GM12891 (cell line): ENCODE measurements at regions not wholly inside any gene's neighbourhood (a gene's known extent, or its start where the extent isn't known, plus 50 kb on each side); places are given as distances from the start of the nearest gene placed in this dataset.
"Not testable (repeated sequence)": the region's sequence is repeated elsewhere in the genome, so short reads cannot be mapped to it uniquely, and the experiment has no call there.

Experiments
- DNase-seq: peaks from one replicate; pipeline ENCODE4 v3.0.0; 2011; ENCODE audit warnings: low spot score; ENCODE audit not compliant: insufficient read length
- FAIRE-seq: peaks from 2 replicates; lab custom pipeline; 2011; peaks lifted over from hg19 to GRCh38; lab: Jason Lieb, UNC
- PAX5 ChIP-seq: IDR thresholded peaks from 2 replicates; pipeline ENCODE4 v1.6.1; 2011; ENCODE audit warnings: low read length, moderate library complexity, mild to moderate bottlenecking; ENCODE audit not compliant: insufficient read depth, severe bottlenecking
- POLR2A ChIP-seq: IDR thresholded peaks from 2 replicates; pipeline ENCODE4 v1.6.1; 2011; ENCODE audit warnings: low read depth, low read length, control low read depth
- POLR2AphosphoS5 ChIP-seq: IDR thresholded peaks from 2 replicates; pipeline ENCODE4 v1.6.1; 2011; ENCODE audit warnings: low read depth, low read length, control low read depth
- POU2F2 ChIP-seq: IDR thresholded peaks from 2 replicates; pipeline ENCODE4 v1.6.1; 2011; ENCODE audit warnings: low read depth, mild to moderate bottlenecking, control low read depth, low read length, moderate library complexity
- SPI1 ChIP-seq: IDR thresholded peaks from 2 replicates; pipeline ENCODE4 v1.6.1; 2011; ENCODE audit warnings: low read depth, low read length, control low read depth
- TAF1 ChIP-seq: IDR thresholded peaks from 2 replicates; pipeline ENCODE4 v1.6.1; 2011; ENCODE audit warnings: low read depth, low read length, control low read depth

DNA sequence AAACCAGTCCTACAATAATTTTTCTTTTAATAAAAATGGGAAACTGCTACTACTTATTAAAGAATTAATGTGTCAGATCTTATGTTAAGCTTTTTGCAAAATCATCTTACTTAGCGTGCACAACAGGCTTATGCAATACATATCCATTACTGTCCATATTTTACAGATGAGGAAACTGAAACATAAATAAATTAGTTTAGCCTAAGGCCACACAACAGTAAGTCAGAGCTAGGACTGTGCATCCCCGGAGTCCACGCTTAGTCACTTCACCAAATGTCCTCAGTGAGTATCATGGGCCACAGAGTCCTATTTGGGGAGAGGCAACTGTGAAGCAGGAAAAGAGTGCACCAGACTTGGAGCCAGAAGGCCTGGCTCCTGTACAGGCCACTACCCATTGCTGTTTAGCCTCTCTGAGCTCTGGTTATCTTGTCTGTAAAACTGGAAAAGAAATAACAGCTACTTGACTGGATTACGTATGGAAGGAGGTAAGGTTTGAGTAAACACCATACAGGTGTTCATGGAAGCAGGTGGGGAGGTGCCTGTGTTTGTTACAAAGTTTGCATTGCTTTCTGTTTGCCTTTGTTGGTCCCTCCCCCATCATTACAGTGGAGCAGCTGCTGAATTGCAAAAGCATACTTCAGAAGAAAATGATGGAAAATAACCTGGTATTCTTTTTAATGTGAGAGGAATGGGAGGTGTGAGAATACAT, 192.8 kb downstream of the FCRL5 start:
- DNase-seq, result no peak
- TF ChIP-seq POU2F2 (no peak), TAF1 (no peak), POLR2AphosphoS5 (no peak), POLR2A (no peak), PAX5 (no peak), SPI1 (no peak)
- FAIRE-seq, result no peak

DNA sequence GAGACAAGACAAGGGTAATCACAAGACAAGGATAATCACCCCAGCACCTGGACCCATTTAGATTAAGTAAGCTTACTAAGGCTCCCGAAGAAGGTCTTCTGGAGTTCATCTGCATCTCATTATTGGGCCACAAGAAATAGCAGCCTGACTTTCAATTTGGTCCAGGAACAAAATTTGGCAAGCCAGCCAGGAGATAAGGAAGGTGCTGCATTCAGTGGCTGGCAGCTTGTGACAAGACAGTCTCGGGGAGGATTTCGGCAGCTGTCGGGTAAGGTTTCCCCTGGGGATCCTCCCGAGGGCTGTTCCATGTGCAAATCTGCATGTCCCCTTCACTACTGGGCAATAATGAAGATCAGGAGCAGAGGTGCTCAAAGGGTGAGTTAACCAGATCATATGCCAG, 195.2 kb downstream of the FCRL5 start:
- DNase-seq (no peak), FAIRE-seq (no peak)
- TF ChIP-seq POLR2AphosphoS5 (no peak), POLR2A (no peak), PAX5 (no peak), SPI1 (no peak), TAF1 (no peak), POU2F2 (no peak)

- TF ChIP-seq SPI1 (no peak), POLR2A (no peak), PAX5 (no peak), POU2F2 (no peak), TAF1 (no peak), POLR2AphosphoS5 (no peak)
- FAIRE-seq (no peak), DNase-seq (no peak)
These were observed 195.7 kb downstream of the FCRL5 start for GRCh38 chr1:157356601-157357000.

GRCh38 chr1:157353546-157353945, 198.8 kb downstream of the FCRL5 start:
- TF ChIP-seq POLR2A, result no peak
- TF ChIP-seq POLR2AphosphoS5, result no peak
- TF ChIP-seq TAF1, result no peak
- TF ChIP-seq SPI1, result no peak
- no peak for TF ChIP-seq PAX5
- no peak for TF ChIP-seq POU2F2
- FAIRE-seq, result no peak

DNA sequence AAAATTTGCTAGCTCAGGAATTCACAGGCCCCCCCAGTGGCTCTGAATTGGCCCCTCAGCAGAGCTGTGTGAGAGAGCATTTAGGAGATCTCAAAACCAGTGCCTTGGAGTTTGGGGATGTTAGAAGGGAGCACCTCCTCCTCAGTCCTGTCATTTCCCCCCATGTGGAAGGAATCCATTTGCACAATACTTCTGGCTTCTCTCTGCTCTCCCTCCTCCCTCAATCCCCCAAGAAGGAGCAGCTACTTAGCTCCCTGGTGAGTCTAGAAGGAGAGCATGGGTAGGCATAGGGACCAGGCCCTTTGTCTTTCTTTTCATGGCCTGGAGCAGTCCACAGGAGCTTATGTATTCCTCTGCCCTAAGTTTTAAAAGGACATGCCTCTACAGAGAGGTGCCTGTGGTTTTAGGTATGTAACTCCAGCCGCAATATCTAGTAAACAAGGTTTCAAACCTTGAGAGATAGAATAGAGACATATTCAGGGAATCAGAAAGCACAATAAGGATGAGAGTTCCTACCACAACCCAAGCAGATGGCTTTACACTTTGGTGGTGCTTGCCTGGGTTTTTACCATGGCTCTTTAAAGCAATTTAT, 199.4 kb downstream of the FCRL5 start:
- FAIRE-seq, result no peak
- no peak for DNase-seq
- TF ChIP-seq TAF1 (no peak), POLR2A (no peak), POLR2AphosphoS5 (no peak), SPI1 (no peak), POU2F2 (no peak), PAX5 (no peak)

More at GRCh38 chr1:157353546-157353945, 198.8 kb downstream of the FCRL5 start:
- no peak for DNase-seq

- DNase-seq (no peak), FAIRE-seq (no peak)
- TF ChIP-seq TAF1, result no peak
- TF ChIP-seq POU2F2, result no peak
These were observed 200.1 kb downstream of the FCRL5 start for GRCh38 chr1:157352216-157352615.

DNA sequence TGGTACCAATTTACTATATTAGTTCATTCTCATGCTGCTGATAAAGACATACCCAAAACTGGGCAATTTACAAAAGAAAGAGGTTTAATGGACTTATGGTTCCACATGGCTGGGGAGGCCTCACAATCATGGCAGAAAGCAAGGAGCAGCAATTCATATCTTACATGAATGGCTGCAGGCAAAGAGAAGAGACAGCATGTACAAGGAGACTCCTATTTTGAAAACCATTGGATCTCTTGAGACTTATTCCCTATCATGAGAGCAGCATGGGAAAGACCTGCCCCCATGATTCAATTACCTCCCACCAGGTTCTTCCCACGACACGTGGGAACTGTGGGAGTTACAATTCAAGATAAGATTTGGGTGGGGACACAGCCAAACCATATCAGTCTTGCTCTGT, 200.5 kb downstream of the FCRL5 start:
- not testable (repeated sequence) for DNase-seq, FAIRE-seq

- no peak for FAIRE-seq
- no peak for DNase-seq
- TF ChIP-seq SPI1, result no peak
- no peak for TF ChIP-seq POLR2A
These were observed 203.5 kb downstream of the FCRL5 start for GRCh38 chr1:157348538-157349480.

- TF ChIP-seq POLR2AphosphoS5, result no peak
- TF ChIP-seq TAF1, result no peak
- no peak for TF ChIP-seq POLR2A
- no peak for TF ChIP-seq SPI1
- no peak for TF ChIP-seq POU2F2
- no peak for TF ChIP-seq PAX5
- FAIRE-seq, result no peak
- DNase-seq, result no peak
These were observed 204.8 kb downstream of the FCRL5 start for GRCh38 chr1:157347506-157347905.

- FAIRE-seq, DNase-seq: not testable (repeated sequence)
These were observed 199.6 kb upstream of the ETV3 start for GRCh38 chr1:157337785-157338184.

DNA sequence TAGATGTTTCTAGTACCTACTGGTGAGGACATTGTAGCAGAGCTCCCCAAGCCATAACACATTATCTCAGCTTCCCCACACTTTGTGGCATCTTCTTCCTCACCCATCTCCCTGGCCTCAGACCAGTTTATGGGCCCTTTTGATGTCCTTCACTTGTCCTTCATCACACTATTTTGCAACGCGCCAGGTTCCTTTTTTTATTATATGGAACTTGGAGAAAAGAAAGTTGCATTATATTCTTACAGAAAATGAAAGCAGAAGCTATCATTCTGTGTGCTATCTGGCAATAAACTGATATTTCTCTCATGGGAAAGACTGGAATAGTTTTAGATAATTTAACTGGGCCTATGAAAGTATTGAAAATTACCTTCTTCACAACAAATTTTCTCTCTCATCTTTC, 196.9 kb upstream of the ETV3 start:
- FAIRE-seq, result no peak
- no peak for TF ChIP-seq POU2F2
- no peak for TF ChIP-seq POLR2AphosphoS5
- TF ChIP-seq TAF1, result no peak
- TF ChIP-seq POLR2A, result no peak
- TF ChIP-seq SPI1, result no peak
- no peak for TF ChIP-seq PAX5
- no peak for DNase-seq
